Sigmoid colon (tissue), 4 donors: ENCODE measurements at regions not wholly inside any gene's neighbourhood (a gene's known extent, or its start where the extent isn't known, plus 50 kb on each side); places are given as distances from the start of the nearest gene placed in this dataset.

Experiments used
- EP300 ChIP-seq, 4 donors: sonication (generic); formaldehyde crosslinking; IDR thresholded peaks; one replicate each; pipeline ENCODE4 v1.6.1; 2017; ENCODE audit warnings: antibody characterized with exemption in 4 of 4
- POLR2A ChIP-seq, 2 donors: fragments of 450-650 bp; IDR thresholded peaks; one replicate each; pipeline ENCODE4 v1.6.1; 2016; ENCODE audit warnings: antibody characterized with exemption in 2 of 2, mild to moderate bottlenecking in 2 of 2, moderate library complexity in 2 of 2
- POLR2AphosphoS5 ChIP-seq, 4 donors: sonication (generic); formaldehyde crosslinking; IDR thresholded peaks; one replicate each; pipeline ENCODE4 v1.6.1; 2017; ENCODE audit warnings: antibody characterized with exemption in 4 of 4
- TF ChIP-seq, protein P1 (sequence below), 4 experiments: fragments of 450-650 bp in 3 of 4; fragments of 200-600 bp in 1 of 4; IDR thresholded peaks; one replicate each; pipeline ENCODE4 v1.5.1; 2016 to 2019; ENCODE audit warnings: antibody characterized with exemption in 4 of 4, mild to moderate bottlenecking in 3 of 4, moderate library complexity in 2 of 4

GRCh38 chr20:48176139-48176538, 390.9 kb upstream of the SULF2 start:
- TF ChIP-seq, protein P1, sequence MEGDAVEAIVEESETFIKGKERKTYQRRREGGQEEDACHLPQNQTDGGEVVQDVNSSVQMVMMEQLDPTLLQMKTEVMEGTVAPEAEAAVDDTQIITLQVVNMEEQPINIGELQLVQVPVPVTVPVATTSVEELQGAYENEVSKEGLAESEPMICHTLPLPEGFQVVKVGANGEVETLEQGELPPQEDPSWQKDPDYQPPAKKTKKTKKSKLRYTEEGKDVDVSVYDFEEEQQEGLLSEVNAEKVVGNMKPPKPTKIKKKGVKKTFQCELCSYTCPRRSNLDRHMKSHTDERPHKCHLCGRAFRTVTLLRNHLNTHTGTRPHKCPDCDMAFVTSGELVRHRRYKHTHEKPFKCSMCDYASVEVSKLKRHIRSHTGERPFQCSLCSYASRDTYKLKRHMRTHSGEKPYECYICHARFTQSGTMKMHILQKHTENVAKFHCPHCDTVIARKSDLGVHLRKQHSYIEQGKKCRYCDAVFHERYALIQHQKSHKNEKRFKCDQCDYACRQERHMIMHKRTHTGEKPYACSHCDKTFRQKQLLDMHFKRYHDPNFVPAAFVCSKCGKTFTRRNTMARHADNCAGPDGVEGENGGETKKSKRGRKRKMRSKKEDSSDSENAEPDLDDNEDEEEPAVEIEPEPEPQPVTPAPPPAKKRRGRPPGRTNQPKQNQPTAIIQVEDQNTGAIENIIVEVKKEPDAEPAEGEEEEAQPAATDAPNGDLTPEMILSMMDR (IDR thresholded peaks at IDR 0.05) = no peak
- no peak for TF ChIP-seq POLR2A (IDR thresholded peaks at IDR 0.05)
- TF ChIP-seq POLR2AphosphoS5 (IDR thresholded peaks at IDR 0.05) = peak in 3 of 4 donors; percentile 49 to 74 (median 52)
- TF ChIP-seq EP300 (IDR thresholded peaks at IDR 0.05) = peak in 2 of 4 donors; percentile 19 to 64
